Body of pancreas (tissue), 4 donors: ENCODE measurements at regions not wholly inside any gene's neighbourhood (a gene's known extent, or its start where the extent isn't known, plus 50 kb on each side); places are given as distances from the start of the nearest gene placed in this dataset.

Source experiments
- ATAC-seq: fragments of 150-250 bp; one replicate; pipeline ENCODE4 v1.9.1; 2016
- DNase-seq, 4 donors: peaks; one replicate each; pipeline ENCODE4 v3.0.0-alpha.2; 2019
- H3K27ac ChIP-seq, 4 donors: fragments of 200-600 bp; sonication (generic); 1 replicate in 3 of 4; 2 replicates in 1 of 4; pipeline versions ENCODE4 v1.5.1 to v1.6.1; 2016 to 2019; ENCODE audit warnings: mild to moderate bottlenecking in 1 of 4, mixed read lengths in 1 of 4, moderate library complexity in 1 of 4
- H3K27me3 ChIP-seq, 2 donors: fragments of 200-600 bp; sonication (generic); one replicate each; pipeline ENCODE4 v1.6.0; 2016; ENCODE audit warnings: mild to moderate bottlenecking in 1 of 2
- H3K36me3 ChIP-seq, 2 donors: fragments of 200-600 bp; sonication (generic); replicated peaks in 1 of 2; 2 replicates each; pipeline ENCODE4 v1.5.1; 2016; ENCODE audit warnings: low read depth in 2 of 2; ENCODE audit not compliant: insufficient read depth in 1 of 2
- H3K4me1 ChIP-seq: fragments of 200-600 bp; sonication (generic); one replicate; pipeline ENCODE4 v1.6.0; 2016
- H3K4me3 ChIP-seq, 2 donors: fragments of 200-600 bp; sonication (generic); 1 replicate in 1 of 2; 2 replicates in 1 of 2; pipeline ENCODE4 v1.5.1; 2016 to 2019
- H3K9me3 ChIP-seq, 3 donors: fragments of 200-600 bp; sonication (generic); 1 replicate in 2 of 3; 2 replicates in 1 of 3; pipeline ENCODE4 v1.5.1; 2016
- POLR2A ChIP-seq, 3 donors: fragments of 450-650 bp; IDR thresholded peaks; one replicate each; pipeline ENCODE4 v1.6.1; 2016; ENCODE audit warnings: antibody characterized with exemption in 3 of 3, mild to moderate bottlenecking in 2 of 3
- WGBS, 2 donors: methylation state at CpG; one replicate each; pipeline ENCODE4 v1.1.5; 2017; 5-methylcytosine and 5-hydroxymethylcytosine counted together
- intact Hi-C: fragments of 100-400 bp; cut with DNase I; formaldehyde crosslinking; loops from one replicate; pipeline ENCODE4 v1.15.1; 2023
- TF ChIP-seq, protein P1 (sequence below), 7 experiments: fragments of 450-650 bp in 4 of 7; fragments of 200-600 bp in 3 of 7; sonication (generic) in 3 of 7; IDR thresholded peaks; one replicate each; pipeline ENCODE4 v1.5.1; 2016 to 2019; ENCODE audit warnings: antibody characterized with exemption in 7 of 7

- intact Hi-C loops: no loop called here
- Histone ChIP-seq H3K9me3 (no peaks in the 10 kb centered on the region), H3K36me3 (no peaks in the 10 kb centered on the region), H3K4me1 (peaks cover 4% of the 10 kb centered on the region), H3K27ac (no peak overlapping the region), H3K27me3 (no peaks in the 10 kb centered on the region), H3K4me3 (no peak overlapping the region)
- WGBS, 2 donors: 57 to 68% methylated on average over 1 of the region's 1 CpG
- ATAC-seq (no peak), DNase-seq (no peak)
- no peak for TF ChIP-seq POLR2A (IDR thresholded peaks at IDR 0.05)
- TF ChIP-seq, protein P1, sequence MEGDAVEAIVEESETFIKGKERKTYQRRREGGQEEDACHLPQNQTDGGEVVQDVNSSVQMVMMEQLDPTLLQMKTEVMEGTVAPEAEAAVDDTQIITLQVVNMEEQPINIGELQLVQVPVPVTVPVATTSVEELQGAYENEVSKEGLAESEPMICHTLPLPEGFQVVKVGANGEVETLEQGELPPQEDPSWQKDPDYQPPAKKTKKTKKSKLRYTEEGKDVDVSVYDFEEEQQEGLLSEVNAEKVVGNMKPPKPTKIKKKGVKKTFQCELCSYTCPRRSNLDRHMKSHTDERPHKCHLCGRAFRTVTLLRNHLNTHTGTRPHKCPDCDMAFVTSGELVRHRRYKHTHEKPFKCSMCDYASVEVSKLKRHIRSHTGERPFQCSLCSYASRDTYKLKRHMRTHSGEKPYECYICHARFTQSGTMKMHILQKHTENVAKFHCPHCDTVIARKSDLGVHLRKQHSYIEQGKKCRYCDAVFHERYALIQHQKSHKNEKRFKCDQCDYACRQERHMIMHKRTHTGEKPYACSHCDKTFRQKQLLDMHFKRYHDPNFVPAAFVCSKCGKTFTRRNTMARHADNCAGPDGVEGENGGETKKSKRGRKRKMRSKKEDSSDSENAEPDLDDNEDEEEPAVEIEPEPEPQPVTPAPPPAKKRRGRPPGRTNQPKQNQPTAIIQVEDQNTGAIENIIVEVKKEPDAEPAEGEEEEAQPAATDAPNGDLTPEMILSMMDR (IDR thresholded peaks at IDR 0.05): no peak
Measured at GRCh38 chr6:19972221-19972620, 135.1 kb downstream of the ID4 start.

DNA sequence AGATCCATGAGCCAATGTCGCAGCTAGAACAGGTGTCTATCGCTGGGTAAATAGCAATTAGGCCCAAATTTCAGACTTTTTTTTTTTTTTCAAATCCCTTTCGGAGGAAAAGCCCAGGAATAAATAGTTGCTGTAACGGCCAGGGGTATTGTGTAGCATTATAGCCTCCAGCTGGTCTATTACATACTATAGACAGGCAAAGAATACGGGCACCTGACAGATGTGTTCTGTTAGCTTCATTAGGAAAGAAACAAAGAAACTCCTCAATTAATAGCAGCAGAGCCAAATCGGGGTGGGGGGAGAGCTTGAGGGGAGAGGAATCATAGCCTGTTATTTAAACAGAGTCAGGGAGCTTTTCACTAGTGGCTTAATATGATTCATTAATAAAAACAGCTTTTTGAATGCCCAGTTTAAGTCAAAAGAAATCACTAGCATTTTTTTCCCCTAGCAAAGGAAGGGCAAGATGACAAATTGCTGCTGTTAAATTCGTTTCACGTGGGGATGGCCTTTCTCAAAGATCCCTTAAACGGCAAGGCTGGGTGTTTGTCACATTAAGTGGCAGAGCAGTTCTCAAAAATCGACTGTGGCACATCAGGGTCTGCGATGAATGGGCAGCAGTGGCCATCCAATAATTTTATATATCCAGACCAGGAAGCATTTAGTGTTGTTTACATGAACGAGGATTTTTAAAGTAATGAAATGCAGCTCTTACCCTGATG is 139.4 kb downstream of the ID4 start:
- no peak overlapping the region for H3K27ac ChIP-seq
- intact Hi-C loops: no loop called here
- TF ChIP-seq, protein P1 (IDR thresholded peaks at IDR 0.05): no peak
- TF ChIP-seq POLR2A (IDR thresholded peaks at IDR 0.05): no peak
- H3K4me3 ChIP-seq: no peak overlapping the region
- H3K9me3 ChIP-seq: no peaks in the 10 kb centered on the region
- 45 to 46% methylated on average over 12 of the region's 12 CpGs for WGBS, 2 donors
- DNase-seq: no peak
- ATAC-seq: no peak
- no peaks in the 10 kb centered on the region for H3K27me3 ChIP-seq
- no peaks in the 10 kb centered on the region for H3K36me3 ChIP-seq
- peaks cover 4% of the 10 kb centered on the region for H3K4me1 ChIP-seq

- 86 to 87% methylated on average over 7 of the region's 7 CpGs for WGBS, 2 donors
- Histone ChIP-seq H3K27ac (no peak overlapping the region), H3K36me3 (no peaks in the 10 kb centered on the region), H3K27me3 (no peaks in the 10 kb centered on the region), H3K4me1 (peaks cover 4% of the 10 kb centered on the region), H3K9me3 (no peaks in the 10 kb centered on the region), H3K4me3 (no peak overlapping the region)
- no peak for DNase-seq
- TF ChIP-seq, protein P1 (IDR thresholded peaks at IDR 0.05): no peak
- TF ChIP-seq POLR2A (IDR thresholded peaks at IDR 0.05): no peak
- ATAC-seq: no peak
- intact Hi-C loops: no loop called here
Measured at GRCh38 chr6:19979059-19979458, 141.9 kb downstream of the ID4 start.

GRCh38 chr6:19979986-19980385 is 142.8 kb downstream of the ID4 start:
- Histone ChIP-seq H3K9me3 (no peaks in the 10 kb centered on the region), H3K36me3 (no peaks in the 10 kb centered on the region), H3K27ac (no peak overlapping the region), H3K4me3 (no peak overlapping the region), H3K4me1 (peaks cover 4% of the 10 kb centered on the region), H3K27me3 (no peaks in the 10 kb centered on the region)
- ATAC-seq: no peak
- WGBS, 2 donors: 80 to 81% methylated on average over 1 of the region's 1 CpG
- no peak for TF ChIP-seq POLR2A (IDR thresholded peaks at IDR 0.05)
- TF ChIP-seq, protein P1 (IDR thresholded peaks at IDR 0.05): no peak
- no peak for DNase-seq
- intact Hi-C loops: no loop called here

GRCh38 chr6:19983374-19983773 is 146.2 kb downstream of the ID4 start:
- WGBS, 2 donors: 64 to 68% methylated on average over 11 of the region's 11 CpGs
- TF ChIP-seq, protein P1 (IDR thresholded peaks at IDR 0.05): no peak
- TF ChIP-seq POLR2A (IDR thresholded peaks at IDR 0.05): no peak
- no peak for DNase-seq
- Histone ChIP-seq H3K4me3 (no peak overlapping the region), H3K27me3 (no peaks in the 10 kb centered on the region), H3K4me1 (no peaks in the 10 kb centered on the region), H3K9me3 (no peaks in the 10 kb centered on the region), H3K36me3 (no peaks in the 10 kb centered on the region), H3K27ac (no peak overlapping the region)
- intact Hi-C loops: no loop called here
- ATAC-seq: no peak
